HG02623 (cell line): ENCODE measurements at regions not wholly inside any gene's neighbourhood (a gene's known extent, or its start where the extent isn't known, plus 50 kb on each side); places are given as distances from the start of the nearest gene placed in this dataset.
"Not testable (repeated sequence)": the region's sequence is repeated elsewhere in the genome, so short reads cannot be mapped to it uniquely, and the experiment has no call there.

Source experiments
- ATAC-seq: cut with Tn5 transposase; IDR thresholded peaks from one replicate; pipeline ENCODE4 v1.9.1; 2021; ENCODE audit warnings: moderate library complexity; ENCODE audit not compliant: unreplicated experiment

- ATAC-seq, result no peak
These were observed 422.1 kb upstream of the HNRNPA3 start for GRCh38 chr2:176790468-176790867.

DNA sequence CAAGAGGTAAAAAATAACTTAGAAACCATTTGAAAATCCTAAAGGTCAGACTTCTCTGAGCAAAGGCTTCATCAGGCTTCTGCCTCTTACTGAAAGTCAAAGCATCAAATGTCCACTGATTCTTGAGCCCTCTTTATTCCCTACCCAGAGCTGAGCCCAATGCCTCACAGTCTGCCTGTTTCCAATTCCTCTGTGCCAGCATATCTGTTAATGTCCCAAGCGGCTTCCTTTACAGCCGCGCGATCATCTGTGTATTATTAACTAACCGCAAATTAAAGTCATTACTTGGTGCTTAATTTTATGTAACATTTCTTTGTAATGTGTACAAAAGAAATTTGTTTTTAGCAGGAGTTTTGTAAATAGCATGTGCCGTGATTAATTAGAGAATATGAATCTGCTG lies 418.8 kb upstream of the HNRNPA3 start:
- ATAC-seq, result no peak

- no peak for ATAC-seq
These were observed 418.2 kb upstream of the HNRNPA3 start for GRCh38 chr2:176794392-176794791.

DNA sequence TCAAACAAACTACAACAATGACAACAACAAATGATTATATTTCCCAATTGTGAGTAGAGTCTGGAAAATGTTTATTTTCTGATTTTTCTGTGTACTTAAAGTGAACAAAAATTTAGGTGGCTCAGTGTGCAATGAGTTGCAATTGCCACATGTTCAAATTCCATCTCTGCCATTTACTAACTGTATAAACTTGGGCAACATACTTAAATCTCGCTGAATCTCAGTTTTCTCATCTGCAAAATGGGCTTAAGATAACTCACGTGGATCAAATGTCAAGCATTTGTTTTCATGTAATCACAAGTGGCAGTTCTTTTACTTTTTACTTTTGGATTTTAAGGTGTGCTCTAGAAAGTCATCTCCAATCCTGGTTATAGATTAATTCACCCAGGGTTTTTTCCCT lies 416.8 kb upstream of the HNRNPA3 start:
- no peak for ATAC-seq

DNA sequence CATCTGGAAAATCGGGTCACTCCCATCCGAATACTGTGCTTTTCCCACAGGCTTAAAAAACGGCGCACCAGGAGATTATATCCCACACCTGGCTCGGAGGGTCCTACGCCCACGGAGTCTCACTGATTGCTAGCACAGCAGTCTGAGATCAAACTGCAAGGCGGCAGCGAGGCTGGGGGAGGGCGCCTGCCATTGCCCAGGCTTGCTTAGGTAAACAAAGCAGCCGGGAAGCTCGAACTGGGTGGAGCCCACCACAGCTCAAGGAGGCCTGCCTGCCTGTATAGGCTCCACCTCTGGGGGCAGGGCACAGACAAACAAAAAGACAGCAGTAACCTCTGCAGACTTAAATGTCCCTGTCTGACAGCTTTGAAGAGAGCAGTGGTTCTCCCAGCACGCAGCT lies 415.9 kb upstream of the HNRNPA3 start:
- not testable (repeated sequence) for ATAC-seq

- ATAC-seq, result no peak
These were observed 408.2 kb upstream of the HNRNPA3 start for GRCh38 chr2:176804392-176804791.

GRCh38 chr2:176805345-176805744 lies 407.2 kb upstream of the HNRNPA3 start:
- ATAC-seq, result no peak

DNA sequence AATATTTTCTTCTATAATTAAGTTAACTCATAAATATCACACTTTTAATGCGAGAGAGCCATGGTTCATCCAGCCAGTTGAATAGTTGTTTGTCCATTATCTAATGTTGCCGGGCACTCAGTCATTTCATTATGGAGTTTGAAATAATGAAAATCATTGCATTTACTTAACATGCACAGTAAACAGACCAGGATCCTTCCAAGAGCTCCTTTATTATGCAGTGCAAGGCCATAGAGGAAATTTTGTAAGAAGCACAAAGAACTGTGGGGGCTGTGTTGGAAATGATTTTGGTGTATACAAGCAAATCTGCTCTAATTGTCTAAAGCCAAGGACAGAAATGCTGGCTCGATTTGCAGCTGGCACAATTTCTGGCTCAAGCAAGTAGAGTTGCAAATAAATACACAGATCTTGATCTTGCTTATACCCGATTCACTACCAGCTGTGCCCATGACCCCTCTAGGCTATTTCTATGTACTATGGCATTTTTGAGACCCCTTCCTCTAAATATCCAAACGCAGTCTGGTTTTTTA lies 400.3 kb upstream of the HNRNPA3 start:
- ATAC-seq, result no peak

DNA sequence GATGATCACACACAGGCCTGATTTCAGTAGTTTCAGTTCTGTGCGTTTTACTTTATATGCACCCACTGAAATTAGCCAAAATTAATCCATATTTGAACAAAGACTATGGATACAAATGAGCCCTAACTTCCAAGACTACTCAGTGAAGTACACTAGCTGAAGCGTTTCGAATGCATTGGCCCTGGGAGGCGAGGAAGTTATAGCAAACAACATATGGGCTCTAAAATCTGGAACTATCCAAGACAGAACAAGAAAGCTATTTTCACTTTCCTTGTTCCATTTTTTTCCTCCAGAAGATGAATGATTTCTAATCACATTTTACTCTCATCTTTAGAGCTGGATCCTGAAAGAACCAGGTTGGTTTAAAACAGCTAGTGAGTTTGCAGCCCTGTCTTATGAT lies 399.4 kb upstream of the HNRNPA3 start:
- no peak for ATAC-seq

GRCh38 chr2:176813621-176814049 lies 399.0 kb upstream of the HNRNPA3 start:
- ATAC-seq, result no peak

GRCh38 chr2:176814274-176814673 lies 398.3 kb upstream of the HNRNPA3 start:
- ATAC-seq, result no peak

GRCh38 chr2:176814740-176815367 lies 397.7 kb upstream of the HNRNPA3 start:
- no peak for ATAC-seq

DNA sequence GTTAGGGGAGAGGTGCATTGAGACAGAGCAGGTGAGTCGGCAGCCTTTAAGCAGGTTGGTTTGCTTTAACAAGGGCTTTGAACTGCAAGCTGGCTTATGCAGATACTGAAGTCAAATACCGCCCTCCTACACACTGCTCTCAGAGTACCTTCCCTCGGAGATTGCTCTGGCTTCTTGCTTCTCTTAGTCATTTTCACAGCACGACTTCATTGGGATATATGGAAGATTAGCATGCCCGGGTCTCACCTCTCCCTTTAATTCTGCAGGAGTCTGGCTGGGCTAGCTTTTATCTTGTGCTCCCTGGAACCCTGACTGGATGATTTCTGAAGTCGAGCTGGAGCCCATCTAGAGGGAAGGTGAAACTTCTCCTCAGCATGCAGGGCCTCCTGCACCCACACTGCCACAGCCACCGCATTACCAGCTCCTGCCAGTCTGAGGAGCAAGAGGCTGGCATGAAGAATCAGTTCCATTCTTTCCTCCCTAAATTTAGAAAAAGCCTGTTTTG lies 395.5 kb upstream of the HNRNPA3 start:
- no peak for ATAC-seq

DNA sequence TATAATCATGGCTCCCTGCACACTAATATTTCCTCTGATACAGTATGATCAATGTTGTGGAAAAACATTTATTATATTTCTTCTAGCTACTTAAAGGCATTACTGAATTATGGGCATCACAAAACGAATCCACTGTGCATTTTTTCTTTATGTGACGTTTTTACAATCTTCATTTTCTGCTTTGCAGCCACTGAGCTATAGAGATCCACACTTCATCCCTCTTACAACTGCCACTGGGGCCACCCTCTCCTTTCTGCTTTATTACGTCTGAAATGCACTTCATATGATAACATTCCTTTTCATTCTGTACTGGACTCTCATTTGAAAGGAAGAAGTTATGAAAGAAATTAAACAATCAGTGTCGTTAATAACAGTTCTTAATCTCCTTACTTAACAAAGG lies 394.5 kb upstream of the HNRNPA3 start:
- ATAC-seq, result no peak

- ATAC-seq, result no peak
These were observed 394.0 kb upstream of the HNRNPA3 start for GRCh38 chr2:176818617-176819016.

DNA sequence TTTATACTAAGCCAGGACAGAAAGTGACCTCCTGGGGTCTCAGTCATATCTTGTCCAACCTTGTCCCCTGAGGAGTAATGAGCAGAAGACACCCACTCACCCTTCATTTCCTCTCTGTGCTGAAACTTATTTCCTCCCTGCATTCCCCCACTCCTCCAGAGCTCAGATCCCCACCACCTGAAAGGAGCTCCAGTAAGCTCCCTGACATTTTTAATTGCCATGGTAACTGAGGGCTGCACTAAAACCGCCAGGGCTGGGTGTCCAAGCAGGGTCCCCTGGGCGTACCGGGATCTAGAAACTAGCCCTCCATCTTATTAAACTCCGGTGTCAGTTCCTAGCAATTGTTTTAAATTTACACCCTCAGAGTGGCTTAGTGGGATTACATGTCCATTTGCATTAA lies 393.3 kb upstream of the HNRNPA3 start:
- no peak for ATAC-seq

GRCh38 chr2:176820371-176820932 lies 392.1 kb upstream of the HNRNPA3 start:
- no peak for ATAC-seq

DNA sequence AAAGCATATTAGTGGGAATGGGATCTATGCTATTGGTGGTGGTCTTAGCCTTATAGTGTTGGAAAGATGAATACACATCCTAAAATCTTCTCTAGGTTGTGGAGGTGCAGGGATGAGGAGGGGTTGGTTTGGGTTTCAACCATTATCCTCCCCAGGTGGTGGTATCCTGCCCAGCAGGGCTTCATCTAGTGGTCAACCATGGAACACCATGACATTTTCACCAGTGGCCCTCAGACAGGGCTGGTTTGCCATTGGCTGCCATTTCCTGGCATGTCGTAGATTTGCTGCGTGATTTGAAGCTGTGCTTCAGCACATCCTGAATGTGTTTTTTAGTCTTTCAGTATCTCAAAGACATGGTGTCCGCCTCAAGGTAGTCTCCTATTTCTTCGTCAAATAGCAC lies 391.2 kb upstream of the HNRNPA3 start:
- no peak for ATAC-seq

DNA sequence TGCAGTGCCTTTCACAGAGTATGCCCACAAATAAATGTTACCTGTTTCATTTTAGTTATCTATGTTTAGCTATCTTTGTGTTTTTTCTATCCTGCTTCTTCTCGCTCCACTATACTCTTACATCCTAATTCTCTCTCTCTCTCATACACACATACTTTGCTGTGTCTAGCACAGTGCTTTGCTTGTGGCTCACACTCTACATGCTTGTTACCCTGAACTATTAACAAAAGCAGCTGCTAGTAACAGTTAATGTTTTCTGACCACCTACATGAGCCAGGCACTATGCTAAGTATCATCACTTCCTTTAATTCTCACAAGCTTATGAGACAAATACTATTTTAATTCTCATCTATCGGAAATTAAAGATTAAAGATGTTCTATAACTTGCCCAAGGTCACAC lies 390.5 kb upstream of the HNRNPA3 start:
- ATAC-seq, result no peak

- no peak for ATAC-seq
These were observed 386.2 kb upstream of the HNRNPA3 start for GRCh38 chr2:176826356-176826755.

- no peak for ATAC-seq
These were observed 385.5 kb upstream of the HNRNPA3 start for GRCh38 chr2:176826984-176827668.

DNA sequence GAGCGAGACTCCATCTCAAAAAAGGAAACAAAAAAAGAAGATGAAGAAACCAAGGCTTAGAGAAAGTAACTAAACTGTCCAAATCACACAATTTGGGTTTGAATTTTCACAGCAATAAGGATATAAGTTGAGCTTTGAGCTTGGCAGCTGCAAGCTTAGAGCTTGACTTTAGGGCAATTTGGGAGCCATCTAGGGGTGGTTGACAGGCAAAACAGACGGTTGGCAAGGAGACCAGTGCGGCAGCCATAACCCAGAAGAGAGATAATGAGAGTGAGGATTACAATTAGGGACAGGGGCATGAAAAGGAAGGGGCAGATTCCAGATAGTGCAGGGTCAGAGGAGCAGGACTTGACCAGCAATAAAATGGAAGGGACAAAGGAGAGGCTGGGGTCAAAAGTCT lies 382.2 kb upstream of the HNRNPA3 start:
- no peak for ATAC-seq
